ENCODE measurements at regions not wholly inside any gene's neighbourhood (a gene's known extent, or its start where the extent isn't known, plus 50 kb on each side); places are given as distances from the start of the nearest gene placed in this dataset.

DNA sequence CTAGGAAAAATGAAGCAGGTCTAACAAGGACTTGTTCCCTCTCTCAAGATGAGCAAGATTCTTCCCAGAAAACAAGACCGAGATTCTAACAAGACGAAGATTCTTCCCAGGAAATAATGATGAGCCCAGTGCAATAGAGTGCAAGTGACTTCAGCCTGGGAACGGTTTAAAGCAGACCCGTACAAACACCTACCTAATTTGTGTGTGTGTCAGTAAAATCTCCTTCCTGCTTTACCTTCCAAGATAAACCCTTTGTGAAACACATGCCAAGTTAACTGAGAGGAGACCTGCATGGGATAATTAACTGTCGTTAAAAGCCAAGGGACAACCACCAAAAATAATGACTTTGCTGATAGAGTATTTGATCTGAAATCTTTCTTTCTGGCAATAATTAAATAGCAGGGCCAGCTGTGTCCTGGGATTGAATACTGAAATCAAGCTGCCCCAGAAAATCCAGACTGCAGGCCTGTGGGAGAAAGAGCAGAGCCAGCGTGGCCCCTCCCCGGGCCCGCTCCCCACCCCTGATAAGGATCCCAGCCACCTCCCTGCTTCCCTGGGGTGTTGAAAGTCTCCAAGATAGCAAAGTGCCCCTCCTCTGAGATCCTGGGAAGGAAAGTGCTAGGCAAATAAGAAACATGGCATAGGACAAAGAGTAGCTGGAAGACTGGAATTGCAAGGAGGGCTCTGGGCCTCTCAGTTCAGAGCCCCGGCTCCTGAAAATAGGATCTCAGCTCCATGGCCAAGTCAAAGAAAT lies 145.5 kb downstream of the CYP26B1 start:
- Histone ChIP-seq H3K27me3 (ENCODE audit: control insufficient read depth in 1 of 2, insufficient read depth in 1 of 2, low read length in 2 of 2) (peaks cover 7 to 40% of the 10 kb centered on the region in 2 experiments), H2BK12ac (ENCODE audit: low read length in 2 of 2) (no peak overlapping the region), H2BK120ac (ENCODE audit: low read depth, low read length) (no peak overlapping the region), H2BK15ac (ENCODE audit: low read depth, poor library complexity, severe bottlenecking) (no peak overlapping the region), H3K79me1 (replicated peaks; ENCODE audit: low read length, poor library complexity, severe bottlenecking) (no peaks in the 10 kb centered on the region), H4K91ac (ENCODE audit: low read length) (no peak overlapping the region), H3K23ac (ENCODE audit: low read length in 2 of 2) (no peak overlapping the region), H3K4me2 (ENCODE audit: low read length, poor library complexity, severe bottlenecking) (no peak overlapping the region), H3K18ac (ENCODE audit: low read depth in 1 of 2, low read length in 2 of 2) (no peak overlapping the region), H3K36me3 (ENCODE audit: control insufficient read depth in 1 of 2, insufficient read depth in 2 of 2, low read depth in 1 of 2, low read length in 2 of 2) (no peaks in the 10 kb centered on the region), H3K4ac (ENCODE audit: low read depth in 1 of 2, low read length in 2 of 2) (no peak overlapping the region), H3K27ac (ENCODE audit: low read length, poor library complexity, severe bottlenecking) (no peak overlapping the region), H3K9ac (ENCODE audit: low read length) (no peak overlapping the region), H2AK5ac (ENCODE audit: low read length, severe bottlenecking) (no peak overlapping the region), H4K8ac (ENCODE audit: low read length) (no peak overlapping the region), H3K14ac (ENCODE audit: low read length in 2 of 2) (no peak overlapping the region), H3K9me3 (ENCODE audit: control insufficient read depth, low read length) (no peaks in the 10 kb centered on the region), H3K4me1 (ENCODE audit: control insufficient read depth, insufficient read depth, low read depth, low read length) (peaks cover 2% of the 10 kb centered on the region), H2AFZ (ENCODE audit: low read depth, low read length) (no peak overlapping the region), H2BK5ac (ENCODE audit: low read depth, low read length, poor library complexity, severe bottlenecking) (no peak overlapping the region), H3K4me3 (ENCODE audit: insufficient read depth in 1 of 2, low read depth in 1 of 2, low read length in 2 of 2) (no peak overlapping the region)
- 52% methylated on average over 5 of the region's 9 CpGs for WGBS
- no peak for DNase-seq

DNA sequence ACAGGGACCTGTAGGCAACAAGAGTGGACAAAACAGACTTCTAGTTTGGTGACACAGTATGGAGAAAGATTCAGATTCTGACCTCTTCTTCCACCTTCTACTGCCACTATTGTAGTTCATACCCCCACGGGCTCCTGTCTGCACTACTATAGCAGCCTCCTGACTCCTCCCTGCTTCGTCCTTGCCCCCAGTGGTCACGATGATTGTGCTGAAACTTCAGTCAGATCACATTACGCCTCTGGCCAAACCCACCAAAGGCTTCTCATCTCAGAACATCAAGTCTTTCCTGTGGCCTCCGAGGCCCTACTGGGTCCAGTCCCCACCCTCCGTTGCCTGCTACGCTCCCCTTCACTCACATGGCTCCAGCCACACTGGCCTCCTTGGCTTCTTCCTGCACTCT lies 147.6 kb downstream of the CYP26B1 start:
- Histone ChIP-seq H3K4me2 (ENCODE audit: low read length, poor library complexity, severe bottlenecking) (no peak overlapping the region), H4K91ac (ENCODE audit: low read length) (peak overlapping the region; percentile 23), H3K4me1 (ENCODE audit: control insufficient read depth, insufficient read depth, low read depth, low read length) (peaks cover 2% of the 10 kb centered on the region), H3K27me3 (ENCODE audit: control insufficient read depth in 1 of 2, insufficient read depth in 1 of 2, low read length in 2 of 2) (peaks cover 7 to 44% of the 10 kb centered on the region in 2 experiments), H3K79me1 (replicated peaks; ENCODE audit: low read length, poor library complexity, severe bottlenecking) (no peaks in the 10 kb centered on the region), H3K9ac (ENCODE audit: low read length) (no peak overlapping the region), H4K8ac (ENCODE audit: low read length) (no peak overlapping the region), H3K4ac (ENCODE audit: low read depth in 1 of 2, low read length in 2 of 2) (no peak overlapping the region), H3K27ac (ENCODE audit: low read length, poor library complexity, severe bottlenecking) (no peak overlapping the region), H2AK5ac (ENCODE audit: low read length, severe bottlenecking) (no peak overlapping the region), H3K36me3 (ENCODE audit: control insufficient read depth in 1 of 2, insufficient read depth in 2 of 2, low read depth in 1 of 2, low read length in 2 of 2) (no peaks in the 10 kb centered on the region), H3K14ac (ENCODE audit: low read length in 2 of 2) (no peak overlapping the region), H2BK12ac (ENCODE audit: low read length in 2 of 2) (no peak overlapping the region), H3K18ac (ENCODE audit: low read depth in 1 of 2, low read length in 2 of 2) (no peak overlapping the region), H3K4me3 (ENCODE audit: insufficient read depth in 1 of 2, low read depth in 1 of 2, low read length in 2 of 2) (no peak overlapping the region), H2BK15ac (ENCODE audit: low read depth, poor library complexity, severe bottlenecking) (no peak overlapping the region), H3K9me3 (ENCODE audit: control insufficient read depth, low read length) (no peaks in the 10 kb centered on the region), H2BK120ac (ENCODE audit: low read depth, low read length) (no peak overlapping the region), H3K23ac (ENCODE audit: low read length in 2 of 2) (no peak overlapping the region), H2AFZ (ENCODE audit: low read depth, low read length) (no peak overlapping the region), H2BK5ac (ENCODE audit: low read depth, low read length, poor library complexity, severe bottlenecking) (no peak overlapping the region)
- 56% methylated on average over 7 of the region's 7 CpGs for WGBS
- no peak for DNase-seq

DNA sequence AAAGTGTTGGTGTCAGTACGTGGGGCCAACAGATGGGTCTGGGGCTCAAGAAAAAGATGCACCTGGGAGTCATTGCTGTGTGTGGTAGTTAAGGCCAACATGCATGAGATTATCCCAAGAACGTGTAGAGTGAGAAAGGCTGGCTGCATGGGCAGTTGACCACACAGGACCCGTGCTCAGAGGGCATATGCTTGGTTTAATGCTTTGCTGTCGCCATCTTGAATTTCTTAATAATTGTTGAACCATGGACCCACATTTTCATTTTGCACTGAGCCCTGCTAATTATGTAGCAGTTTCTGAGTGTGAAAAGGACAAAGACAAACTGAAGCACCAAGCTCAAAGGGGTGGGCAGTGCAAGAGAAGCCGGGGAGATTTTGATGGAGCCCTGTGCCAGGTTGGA lies 148.1 kb downstream of the CYP26B1 start:
- Histone ChIP-seq H3K9me3 (ENCODE audit: control insufficient read depth, low read length) (no peaks in the 10 kb centered on the region), H3K36me3 (ENCODE audit: control insufficient read depth in 1 of 2, insufficient read depth in 2 of 2, low read depth in 1 of 2, low read length in 2 of 2) (no peaks in the 10 kb centered on the region), H4K8ac (ENCODE audit: low read length) (no peak overlapping the region), H2BK15ac (ENCODE audit: low read depth, poor library complexity, severe bottlenecking) (no peak overlapping the region), H3K79me1 (replicated peaks; ENCODE audit: low read length, poor library complexity, severe bottlenecking) (no peaks in the 10 kb centered on the region), H3K9ac (ENCODE audit: low read length) (no peak overlapping the region), H3K14ac (ENCODE audit: low read length in 2 of 2) (no peak overlapping the region), H2AK5ac (ENCODE audit: low read length, severe bottlenecking) (no peak overlapping the region), H3K4me3 (ENCODE audit: insufficient read depth in 1 of 2, low read depth in 1 of 2, low read length in 2 of 2) (no peak overlapping the region), H3K4me2 (ENCODE audit: low read length, poor library complexity, severe bottlenecking) (no peak overlapping the region), H4K91ac (ENCODE audit: low read length) (no peak overlapping the region), H3K4ac (ENCODE audit: low read depth in 1 of 2, low read length in 2 of 2) (no peak overlapping the region), H3K23ac (ENCODE audit: low read length in 2 of 2) (no peak overlapping the region), H2BK12ac (ENCODE audit: low read length in 2 of 2) (no peak overlapping the region), H2BK5ac (ENCODE audit: low read depth, low read length, poor library complexity, severe bottlenecking) (no peak overlapping the region), H3K27me3 (ENCODE audit: control insufficient read depth in 1 of 2, insufficient read depth in 1 of 2, low read length in 2 of 2) (peaks cover 7 to 45% of the 10 kb centered on the region in 2 experiments), H3K27ac (ENCODE audit: low read length, poor library complexity, severe bottlenecking) (no peak overlapping the region), H2BK120ac (ENCODE audit: low read depth, low read length) (no peak overlapping the region), H2AFZ (ENCODE audit: low read depth, low read length) (no peak overlapping the region), H3K18ac (ENCODE audit: low read depth in 1 of 2, low read length in 2 of 2) (no peak overlapping the region), H3K4me1 (ENCODE audit: control insufficient read depth, insufficient read depth, low read depth, low read length) (peaks cover 2% of the 10 kb centered on the region)
- WGBS = 84% methylated on average over 5 of the region's 5 CpGs
- no peak for DNase-seq

DNA sequence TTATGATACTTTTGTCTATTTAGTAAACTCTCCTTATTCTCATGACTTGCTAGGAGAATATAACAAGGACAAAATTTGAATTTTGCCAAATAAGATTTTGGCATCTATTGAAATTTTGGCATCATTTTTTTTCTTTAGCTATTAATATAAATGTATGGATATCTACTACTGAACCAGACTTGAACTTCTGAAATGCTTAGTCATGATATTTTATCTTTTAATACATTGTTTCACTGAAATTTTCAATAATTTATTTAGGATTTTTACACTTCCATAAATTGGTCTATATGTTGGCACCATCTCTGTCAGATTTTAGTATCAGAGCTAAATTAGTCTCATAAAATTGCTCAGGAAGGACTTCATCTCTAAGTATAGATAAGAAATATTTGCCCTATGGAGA lies 149.8 kb downstream of the CYP26B1 start:
- Histone ChIP-seq H2AK5ac (ENCODE audit: low read length, severe bottlenecking) (no peak overlapping the region), H2BK15ac (ENCODE audit: low read depth, poor library complexity, severe bottlenecking) (no peak overlapping the region)

More for the DNA sequence above, 149.8 kb downstream of the CYP26B1 start:
- no peaks in the 10 kb centered on the region for H3K79me1 ChIP-seq (replicated peaks; ENCODE audit: low read length, poor library complexity, severe bottlenecking)
- peak overlapping the region; percentile 34 for H2BK120ac ChIP-seq (ENCODE audit: low read depth, low read length)
- H3K9me3 ChIP-seq (ENCODE audit: control insufficient read depth, low read length) = no peaks in the 10 kb centered on the region
- H3K4me3 ChIP-seq (ENCODE audit: insufficient read depth in 1 of 2, low read depth in 1 of 2, low read length in 2 of 2) = no peak overlapping the region
- no peak overlapping the region for H2AFZ ChIP-seq (ENCODE audit: low read depth, low read length)
- H3K4me1 ChIP-seq (ENCODE audit: control insufficient read depth, insufficient read depth, low read depth, low read length) = no peaks in the 10 kb centered on the region
- H4K91ac ChIP-seq (ENCODE audit: low read length) = no peak overlapping the region
- no peak overlapping the region for H3K18ac ChIP-seq (ENCODE audit: low read depth in 1 of 2, low read length in 2 of 2)
- H3K27ac ChIP-seq (ENCODE audit: low read length, poor library complexity, severe bottlenecking) = no peak overlapping the region
- no peak overlapping the region for H3K14ac ChIP-seq (ENCODE audit: low read length in 2 of 2)
- H3K36me3 ChIP-seq (ENCODE audit: control insufficient read depth in 1 of 2, insufficient read depth in 2 of 2, low read depth in 1 of 2, low read length in 2 of 2) = no peaks in the 10 kb centered on the region
- no peak overlapping the region for H3K23ac ChIP-seq (ENCODE audit: low read length in 2 of 2)
- no peak overlapping the region for H3K4ac ChIP-seq (ENCODE audit: low read depth in 1 of 2, low read length in 2 of 2)
- H3K27me3 ChIP-seq (ENCODE audit: control insufficient read depth in 1 of 2, insufficient read depth in 1 of 2, low read length in 2 of 2) = peaks cover 7 to 37% of the 10 kb centered on the region in 2 experiments
- no peak overlapping the region for H2BK5ac ChIP-seq (ENCODE audit: low read depth, low read length, poor library complexity, severe bottlenecking)
- H4K8ac ChIP-seq (ENCODE audit: low read length) = no peak overlapping the region
- H2BK12ac ChIP-seq (ENCODE audit: low read length in 2 of 2) = no peak overlapping the region
- H3K4me2 ChIP-seq (ENCODE audit: low read length, poor library complexity, severe bottlenecking) = no peak overlapping the region
- no peak overlapping the region for H3K9ac ChIP-seq (ENCODE audit: low read length)
- no peak for DNase-seq

Data from mesenchymal stem cell (in vitro differentiated cells and primary cell).